ENCODE measurements at regions not wholly inside any gene's neighbourhood (a gene's known extent, or its start where the extent isn't known, plus 50 kb on each side); places are given as distances from the start of the nearest gene placed in this dataset.

GRCh38 chr16:55078699-55079410 lies 148.2 kb downstream of the IRX5 start:
- no peak for TF ChIP-seq CTCF (IDR thresholded peaks at IDR 0.05)

GRCh38 chr16:55081622-55082590 lies 151.2 kb downstream of the IRX5 start:
- TF ChIP-seq CTCF (IDR thresholded peaks at IDR 0.05) = no peak

DNA sequence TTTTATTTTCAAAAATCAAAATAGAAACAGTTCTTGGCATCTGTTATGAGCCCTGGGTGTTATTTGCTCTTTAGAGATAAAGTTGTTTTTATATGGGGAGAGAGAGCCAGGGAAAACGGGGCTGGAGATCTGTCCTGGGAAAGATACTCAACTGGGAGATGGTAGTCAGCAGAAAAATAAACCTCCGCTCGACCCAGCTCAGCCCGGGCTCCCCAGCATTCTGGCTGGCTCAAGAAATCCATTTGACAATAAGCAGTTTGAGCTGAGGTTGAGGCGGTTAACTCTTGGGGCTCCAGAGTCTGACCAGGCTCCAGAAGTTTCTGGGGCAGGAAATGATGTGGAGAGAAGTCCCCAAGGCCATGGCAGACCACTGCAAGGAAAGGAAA lies 151.9 kb downstream of the IRX5 start:
- TF ChIP-seq CTCF (IDR thresholded peaks at IDR 0.05) = no peak

GRCh38 chr16:55083052-55083451 lies 152.4 kb downstream of the IRX5 start:
- TF ChIP-seq CTCF (IDR thresholded peaks at IDR 0.05) = no peak

GRCh38 chr16:55088098-55088497 lies 157.4 kb downstream of the IRX5 start:
- no peak for TF ChIP-seq CTCF (IDR thresholded peaks at IDR 0.05)

- no peak for TF ChIP-seq CTCF (IDR thresholded peaks at IDR 0.05)
Observed at GRCh38 chr16:55089600-55089999, 158.9 kb downstream of the IRX5 start.

DNA sequence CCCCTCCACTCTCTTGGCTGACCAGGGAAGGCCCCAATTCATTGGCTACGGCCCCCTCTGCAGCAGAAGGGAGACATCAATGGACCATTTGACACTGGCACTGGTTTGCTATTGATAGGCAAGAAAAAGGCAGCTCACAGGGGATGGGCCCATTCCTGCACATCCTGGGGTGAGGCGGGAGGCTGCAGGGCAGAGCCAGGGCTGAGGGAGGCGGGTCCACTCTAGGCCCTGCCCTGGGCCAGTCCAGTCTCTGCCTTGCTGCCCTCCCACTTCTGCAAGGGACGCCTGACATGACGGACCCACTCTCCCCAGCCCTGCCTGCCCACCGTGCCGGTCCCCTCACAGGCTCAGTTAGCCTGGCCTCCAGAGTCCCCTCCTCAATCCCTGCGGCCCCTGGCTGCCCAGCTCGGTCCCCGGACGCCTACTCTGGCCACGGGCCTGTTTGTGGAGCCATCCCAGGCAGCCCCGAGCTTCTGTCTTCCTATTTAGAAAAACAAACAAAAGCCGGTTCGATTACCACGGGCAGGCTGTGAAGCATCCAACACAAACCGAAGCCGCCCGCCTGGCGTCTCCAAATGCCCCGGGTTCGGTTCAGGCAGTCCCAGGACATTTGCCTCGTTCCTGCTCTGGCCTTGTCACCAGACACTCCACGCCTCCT lies 160.7 kb downstream of the IRX5 start:
- TF ChIP-seq CTCF (IDR thresholded peaks at IDR 0.05) = no peak

Data from LNCAP (cell line).